A673 (cell line): ENCODE measurements at regions not wholly inside any gene's neighbourhood (a gene's known extent, or its start where the extent isn't known, plus 50 kb on each side); places are given as distances from the start of the nearest gene placed in this dataset.

ENCODE experiments used
- CTCF ChIP-seq: fragments of 300-800, 200-600 bp; sonication (generic); conservative IDR thresholded peaks from 2 replicates; pipeline ENCODE4 v1.5.1; 2017; ENCODE audit warnings: low read depth, mild to moderate bottlenecking, antibody characterized with exemption, low read length, moderate library complexity, mixed read lengths
- EZH2 ChIP-seq: fragments of 200-600 bp; sonication (generic); IDR thresholded peaks from 2 replicates; pipeline ENCODE4 v1.6.1; 2017; ENCODE audit warnings: borderline replicate concordance, low read depth, mild to moderate bottlenecking, mixed read lengths, antibody characterized with exemption, low read length; ENCODE audit not compliant: poor library complexity, severe bottlenecking

GRCh38 chr10:129021594-129022304 is 445.3 kb upstream of the MGMT start:
- TF ChIP-seq CTCF (no peak), EZH2 (no peak)
